ENCODE measurements at regions not wholly inside any gene's neighbourhood (a gene's known extent, or its start where the extent isn't known, plus 50 kb on each side); places are given as distances from the start of the nearest gene placed in this dataset.

DNA sequence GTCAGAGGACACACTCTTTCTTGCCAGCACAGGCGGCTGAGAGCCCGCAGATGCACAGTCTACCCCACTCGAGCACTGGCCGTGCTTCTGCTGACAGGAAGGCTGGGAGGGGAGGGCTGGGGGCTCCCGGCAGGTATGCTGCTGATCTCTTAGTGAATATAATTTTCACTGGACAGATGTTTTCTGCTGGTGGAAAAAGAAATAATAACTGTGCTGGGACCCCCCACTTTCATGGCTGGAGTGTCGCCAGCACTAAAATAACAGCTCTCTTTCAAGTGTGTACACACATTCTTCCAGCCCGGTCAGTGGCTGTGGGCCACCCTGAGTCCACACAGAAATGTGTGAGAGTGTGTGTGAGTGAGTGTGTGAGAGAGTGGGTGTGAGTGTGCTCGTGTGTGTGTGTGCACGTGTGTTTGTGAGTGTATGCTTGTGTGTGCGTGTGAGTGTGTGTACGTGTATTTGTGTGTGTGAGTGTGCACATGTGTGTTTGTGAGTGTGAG is 167.7 kb upstream of the USP24 start:
- DNase-seq (ENCODE audit: low spot score) = no peak
- TF ChIP-seq, protein P1, sequence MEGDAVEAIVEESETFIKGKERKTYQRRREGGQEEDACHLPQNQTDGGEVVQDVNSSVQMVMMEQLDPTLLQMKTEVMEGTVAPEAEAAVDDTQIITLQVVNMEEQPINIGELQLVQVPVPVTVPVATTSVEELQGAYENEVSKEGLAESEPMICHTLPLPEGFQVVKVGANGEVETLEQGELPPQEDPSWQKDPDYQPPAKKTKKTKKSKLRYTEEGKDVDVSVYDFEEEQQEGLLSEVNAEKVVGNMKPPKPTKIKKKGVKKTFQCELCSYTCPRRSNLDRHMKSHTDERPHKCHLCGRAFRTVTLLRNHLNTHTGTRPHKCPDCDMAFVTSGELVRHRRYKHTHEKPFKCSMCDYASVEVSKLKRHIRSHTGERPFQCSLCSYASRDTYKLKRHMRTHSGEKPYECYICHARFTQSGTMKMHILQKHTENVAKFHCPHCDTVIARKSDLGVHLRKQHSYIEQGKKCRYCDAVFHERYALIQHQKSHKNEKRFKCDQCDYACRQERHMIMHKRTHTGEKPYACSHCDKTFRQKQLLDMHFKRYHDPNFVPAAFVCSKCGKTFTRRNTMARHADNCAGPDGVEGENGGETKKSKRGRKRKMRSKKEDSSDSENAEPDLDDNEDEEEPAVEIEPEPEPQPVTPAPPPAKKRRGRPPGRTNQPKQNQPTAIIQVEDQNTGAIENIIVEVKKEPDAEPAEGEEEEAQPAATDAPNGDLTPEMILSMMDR (IDR thresholded peaks at IDR 0.05; ENCODE audit: extremely low read depth, missing control alignments) = no peak

GRCh38 chr1:55381983-55382382 is 166.8 kb upstream of the USP24 start:
- TF ChIP-seq, protein P1 (IDR thresholded peaks at IDR 0.05; ENCODE audit: extremely low read depth, missing control alignments) = no peak
- DNase-seq (ENCODE audit: low spot score) = no peak

DNA sequence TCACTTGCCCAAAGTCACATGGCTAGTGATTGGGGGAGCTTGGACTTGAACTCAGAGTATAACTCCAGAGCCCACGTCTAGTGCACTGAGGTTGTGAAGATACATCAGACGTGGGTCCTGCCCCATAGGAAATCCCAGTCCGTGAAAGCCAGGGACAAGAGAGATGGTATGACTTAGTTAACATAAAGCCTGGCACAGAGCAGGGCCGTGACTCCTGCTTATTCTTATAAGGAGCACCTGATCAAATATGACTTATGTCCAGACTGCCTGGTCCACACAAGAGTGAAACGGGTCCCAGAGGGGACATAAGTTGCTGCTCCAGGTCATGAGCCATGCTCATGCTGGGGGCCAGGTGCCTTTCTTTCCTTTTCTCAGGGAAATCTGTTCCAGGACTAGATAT is 166.3 kb upstream of the USP24 start:
- TF ChIP-seq, protein P1 (IDR thresholded peaks at IDR 0.05; ENCODE audit: extremely low read depth, missing control alignments) = no peak
- no peak for DNase-seq (ENCODE audit: low spot score)

- no peak for DNase-seq (ENCODE audit: low spot score)
- TF ChIP-seq, protein P1 (IDR thresholded peaks at IDR 0.05; ENCODE audit: extremely low read depth, missing control alignments) = no peak
These were observed 165.3 kb upstream of the USP24 start for GRCh38 chr1:55380355-55380970.

DNA sequence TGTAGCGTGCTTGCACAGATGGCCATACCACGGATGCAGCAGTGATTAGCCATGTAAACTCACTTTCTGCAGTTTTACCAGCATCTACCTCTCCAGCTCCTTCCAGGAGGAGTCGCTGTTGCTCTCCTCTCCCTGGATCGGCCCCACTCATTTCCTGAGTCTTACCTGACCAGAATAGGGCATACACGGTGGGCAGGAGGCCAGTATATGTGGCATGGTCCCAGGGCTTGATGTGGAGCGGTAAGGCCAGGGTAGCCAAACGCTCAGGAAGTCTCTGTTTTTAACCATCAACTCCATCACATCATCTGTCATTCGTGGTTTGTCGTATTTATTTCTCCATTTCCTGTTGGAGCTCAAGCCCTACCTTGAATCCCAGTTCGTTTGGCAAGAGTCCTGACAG is 163.4 kb upstream of the USP24 start:
- DNase-seq (ENCODE audit: low spot score) = peak; percentile 16
- TF ChIP-seq, protein P1 (IDR thresholded peaks at IDR 0.05; ENCODE audit: extremely low read depth, missing control alignments) = peak; percentile 32

DNA sequence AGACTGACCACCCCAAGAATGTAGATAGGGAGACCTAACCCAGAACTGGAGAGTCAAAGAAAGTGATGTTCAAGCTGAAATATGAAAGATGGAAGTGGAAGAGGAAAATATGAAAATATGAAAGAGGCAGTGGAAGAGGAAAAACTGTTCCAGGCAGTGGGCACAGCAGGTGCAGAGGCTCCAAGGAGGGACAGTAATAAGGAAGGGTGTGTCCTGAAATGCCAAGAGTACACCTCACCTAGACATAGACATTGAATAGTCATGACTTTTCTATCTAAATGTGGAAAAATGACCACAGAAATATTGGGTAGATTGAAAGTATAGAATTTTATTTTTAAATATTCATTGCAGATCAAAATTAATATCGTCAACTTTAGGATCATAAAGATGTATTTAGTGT is 161.7 kb upstream of the USP24 start:
- DNase-seq (ENCODE audit: low spot score) = no peak
- TF ChIP-seq, protein P1 (IDR thresholded peaks at IDR 0.05; ENCODE audit: extremely low read depth, missing control alignments) = no peak

GRCh38 chr1:55375617-55376258 is 160.6 kb upstream of the USP24 start:
- TF ChIP-seq, protein P1 (IDR thresholded peaks at IDR 0.05; ENCODE audit: extremely low read depth, missing control alignments) = peak; percentile 63
- peak; percentile 61 for DNase-seq (ENCODE audit: low spot score)

Data from GM20000 (cell line).